ENCODE measurements at regions not wholly inside any gene's neighbourhood (a gene's known extent, or its start where the extent isn't known, plus 50 kb on each side); places are given as distances from the start of the nearest gene placed in this dataset.

DNA sequence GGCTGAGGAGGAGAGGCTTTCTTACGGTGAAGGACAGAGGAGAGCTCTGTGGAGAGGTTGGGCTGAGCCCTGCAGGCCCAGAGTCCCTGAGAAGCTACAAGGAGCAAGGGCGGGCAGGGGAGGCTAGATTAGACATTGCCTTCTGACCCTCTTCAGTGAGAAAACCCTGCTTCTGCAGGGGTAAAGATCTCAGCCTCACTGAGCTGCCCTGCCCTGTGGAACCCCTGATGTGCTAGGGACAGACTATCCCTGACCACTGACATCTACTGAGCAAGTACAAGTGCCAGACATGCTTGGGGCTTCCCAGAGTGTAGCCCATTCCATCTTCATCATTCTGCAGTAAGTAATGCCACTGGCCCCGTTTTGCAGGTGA is 111.5 kb downstream of the CYP26B1 start:
- H3K4me1 ChIP-seq (replicated peaks) = no peaks in the 10 kb centered on the region
- no peak for TF ChIP-seq POLR2AphosphoS5 (IDR thresholded peaks at IDR 0.05)
- intact Hi-C loops (cut with DNase I) = no loop called here
- H3K27me3 ChIP-seq (replicated peaks; ENCODE audit: insufficient read depth) = no peaks in the 10 kb centered on the region
- DNase-seq (ENCODE audit: low spot score) = no peak
- 91% methylated on average over 3 of the region's 3 CpGs for WGBS
- no peaks in the 10 kb centered on the region for H3K9me3 ChIP-seq
- H3K4me3 ChIP-seq = no peak overlapping the region
- H3K27ac ChIP-seq = no peak overlapping the region
- no peaks in the 10 kb centered on the region for H3K36me3 ChIP-seq

DNA sequence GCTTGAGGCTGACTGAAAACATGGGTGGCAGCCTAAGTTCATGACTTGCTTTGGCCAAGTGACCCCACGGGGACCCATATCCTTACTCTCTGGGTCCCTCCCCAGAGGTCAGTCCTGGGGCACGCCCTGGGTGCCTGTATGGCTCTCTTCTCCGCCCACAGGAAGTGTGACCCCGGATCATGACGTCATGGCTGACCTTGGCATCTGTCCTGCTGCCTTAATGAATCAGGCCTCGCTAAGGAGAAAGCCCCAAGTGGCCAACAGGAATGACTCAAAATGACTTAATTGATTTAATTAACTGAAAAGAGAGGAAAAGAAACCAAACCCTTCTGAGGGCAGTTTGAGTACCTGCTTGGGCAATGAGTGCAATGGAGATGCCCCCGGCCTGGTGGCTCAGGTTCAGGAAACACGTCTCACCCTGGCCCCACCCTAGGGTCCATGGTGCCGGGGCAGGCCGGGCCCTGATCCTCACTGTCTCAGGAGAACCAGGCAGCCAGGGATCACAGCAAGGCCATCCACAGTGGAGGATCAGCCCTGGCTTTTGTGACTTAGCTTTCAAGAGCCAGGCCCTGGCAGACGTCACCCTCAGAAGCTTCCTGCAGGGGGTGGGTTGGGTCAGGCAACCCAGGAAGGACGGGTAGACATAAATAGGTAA is 112.0 kb downstream of the CYP26B1 start:
- Histone ChIP-seq H3K9me3 (no peaks in the 10 kb centered on the region), H3K4me3 (no peak overlapping the region), H3K4me1 (replicated peaks) (no peaks in the 10 kb centered on the region), H3K27me3 (replicated peaks; ENCODE audit: insufficient read depth) (no peaks in the 10 kb centered on the region), H3K27ac (no peak overlapping the region), H3K36me3 (no peaks in the 10 kb centered on the region)
- WGBS = 85% methylated on average over 12 of the region's 12 CpGs
- DNase-seq (ENCODE audit: low spot score) = no peak
- intact Hi-C loops (cut with DNase I) = no loop called here
- TF ChIP-seq, protein P1, sequence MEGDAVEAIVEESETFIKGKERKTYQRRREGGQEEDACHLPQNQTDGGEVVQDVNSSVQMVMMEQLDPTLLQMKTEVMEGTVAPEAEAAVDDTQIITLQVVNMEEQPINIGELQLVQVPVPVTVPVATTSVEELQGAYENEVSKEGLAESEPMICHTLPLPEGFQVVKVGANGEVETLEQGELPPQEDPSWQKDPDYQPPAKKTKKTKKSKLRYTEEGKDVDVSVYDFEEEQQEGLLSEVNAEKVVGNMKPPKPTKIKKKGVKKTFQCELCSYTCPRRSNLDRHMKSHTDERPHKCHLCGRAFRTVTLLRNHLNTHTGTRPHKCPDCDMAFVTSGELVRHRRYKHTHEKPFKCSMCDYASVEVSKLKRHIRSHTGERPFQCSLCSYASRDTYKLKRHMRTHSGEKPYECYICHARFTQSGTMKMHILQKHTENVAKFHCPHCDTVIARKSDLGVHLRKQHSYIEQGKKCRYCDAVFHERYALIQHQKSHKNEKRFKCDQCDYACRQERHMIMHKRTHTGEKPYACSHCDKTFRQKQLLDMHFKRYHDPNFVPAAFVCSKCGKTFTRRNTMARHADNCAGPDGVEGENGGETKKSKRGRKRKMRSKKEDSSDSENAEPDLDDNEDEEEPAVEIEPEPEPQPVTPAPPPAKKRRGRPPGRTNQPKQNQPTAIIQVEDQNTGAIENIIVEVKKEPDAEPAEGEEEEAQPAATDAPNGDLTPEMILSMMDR (IDR thresholded peaks at IDR 0.05) = no peak
- no peak for TF ChIP-seq POLR2AphosphoS5 (IDR thresholded peaks at IDR 0.05)
- no peak for TF ChIP-seq POLR2A (IDR thresholded peaks at IDR 0.05)

DNA sequence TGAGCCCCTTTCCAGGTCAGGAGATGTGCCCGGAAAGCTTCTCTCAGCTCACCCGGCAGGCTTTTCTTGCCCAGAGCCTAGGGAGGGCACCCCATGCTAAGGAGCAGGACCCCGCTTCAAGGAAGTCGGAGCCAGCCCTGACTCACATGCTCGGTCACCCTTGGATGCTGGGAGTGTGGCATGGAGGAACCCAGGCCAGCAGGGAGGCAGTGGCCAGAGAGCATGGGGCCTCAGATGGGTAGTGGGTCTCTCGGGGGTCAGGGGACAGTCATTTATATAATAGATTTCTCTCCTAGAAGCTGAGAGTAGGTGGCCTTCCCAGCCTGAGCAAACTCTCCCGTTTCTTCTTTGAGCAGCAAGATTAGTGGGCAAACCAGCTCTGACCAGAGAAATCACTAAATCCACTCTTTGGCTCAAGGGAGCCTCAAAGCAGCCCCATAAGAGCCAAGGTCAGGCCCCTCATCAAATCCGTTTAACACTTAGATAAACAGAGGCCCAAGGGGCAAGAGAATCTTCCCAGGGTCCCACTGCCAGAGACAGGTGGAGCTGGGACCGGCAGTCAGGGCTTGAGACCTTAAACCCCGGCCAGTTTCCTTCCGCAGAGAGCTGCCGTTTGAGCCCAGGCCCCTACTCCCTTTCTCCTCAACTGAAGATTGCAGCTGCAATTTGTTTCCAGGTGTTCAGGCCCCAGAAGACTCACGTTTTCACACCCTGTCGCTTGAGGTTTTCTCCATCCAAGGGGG is 113.1 kb downstream of the CYP26B1 start:
- intact Hi-C loops (cut with DNase I) = no loop called here
- TF ChIP-seq POLR2AphosphoS5 (IDR thresholded peaks at IDR 0.05) = no peak
- TF ChIP-seq, protein P1 (IDR thresholded peaks at IDR 0.05) = no peak
- no peak for TF ChIP-seq POLR2A (IDR thresholded peaks at IDR 0.05)
- Histone ChIP-seq H3K27me3 (replicated peaks; ENCODE audit: insufficient read depth) (no peaks in the 10 kb centered on the region), H3K4me1 (replicated peaks) (no peaks in the 10 kb centered on the region), H3K36me3 (no peaks in the 10 kb centered on the region), H3K27ac (no peak overlapping the region), H3K4me3 (no peak overlapping the region), H3K9me3 (no peaks in the 10 kb centered on the region)
- WGBS = 84% methylated on average over 14 of the region's 14 CpGs
- DNase-seq (ENCODE audit: low spot score) = no peak

DNA sequence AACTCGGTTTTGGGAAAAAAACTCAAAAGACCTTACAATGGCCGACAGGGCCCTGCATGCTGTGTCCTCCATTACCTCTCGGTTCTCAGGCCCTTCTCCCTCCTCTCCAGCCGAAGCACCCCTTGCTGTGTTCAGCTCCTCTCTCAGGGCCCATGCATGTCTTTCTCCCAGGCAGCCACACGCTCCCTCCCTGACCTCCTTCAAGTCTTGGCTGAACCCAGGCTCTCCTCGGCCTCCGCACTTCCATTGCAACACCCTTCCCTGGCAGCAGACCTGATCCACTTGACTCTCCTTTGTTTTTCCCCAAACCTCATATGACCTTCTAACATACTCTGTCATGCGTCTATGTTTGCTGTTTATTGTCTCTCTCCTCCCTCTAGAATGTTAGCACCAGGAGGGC is 114.0 kb downstream of the CYP26B1 start:
- Histone ChIP-seq H3K9me3 (no peaks in the 10 kb centered on the region), H3K4me1 (replicated peaks) (no peaks in the 10 kb centered on the region), H3K27me3 (replicated peaks; ENCODE audit: insufficient read depth) (no peaks in the 10 kb centered on the region), H3K4me3 (no peak overlapping the region), H3K36me3 (no peaks in the 10 kb centered on the region), H3K27ac (no peak overlapping the region)
- intact Hi-C loops (cut with DNase I) = no loop called here
- 91% methylated on average over 8 of the region's 8 CpGs for WGBS
- no peak for DNase-seq (ENCODE audit: low spot score)
- TF ChIP-seq, protein P1 (IDR thresholded peaks at IDR 0.05) = no peak
- TF ChIP-seq POLR2AphosphoS5 (IDR thresholded peaks at IDR 0.05) (no peak), POLR2A (IDR thresholded peaks at IDR 0.05) (no peak)

DNA sequence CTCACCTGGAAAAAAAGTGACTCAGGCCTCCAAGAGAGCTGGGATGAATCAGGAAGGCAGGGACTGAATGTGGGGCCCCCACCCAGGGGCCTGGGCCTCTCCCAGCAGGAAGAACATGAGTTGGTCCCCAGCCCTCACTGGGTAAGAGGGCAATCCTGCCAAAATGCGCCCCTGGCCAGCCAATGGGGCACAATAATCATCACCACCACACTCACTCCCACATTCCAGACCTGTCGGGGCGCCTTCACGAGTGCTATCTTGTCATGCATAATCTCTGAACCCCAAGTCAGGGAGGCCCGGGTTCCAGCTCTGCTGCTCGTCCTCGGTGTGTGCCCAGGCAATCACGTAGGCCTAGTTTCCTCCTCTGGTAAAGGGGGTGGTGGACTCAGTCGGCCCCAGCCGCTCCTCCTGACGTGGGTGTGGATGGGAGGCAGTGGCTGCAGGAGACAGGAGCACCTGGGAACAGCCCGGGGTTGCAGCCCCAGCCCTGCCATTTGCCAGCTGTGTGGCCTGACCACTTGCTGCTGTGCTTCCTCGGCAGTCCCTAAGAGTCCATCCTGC is 115.1 kb downstream of the CYP26B1 start:
- Histone ChIP-seq H3K9me3 (no peaks in the 10 kb centered on the region), H3K4me1 (replicated peaks) (no peaks in the 10 kb centered on the region), H3K4me3 (no peak overlapping the region), H3K27ac (no peak overlapping the region), H3K36me3 (no peaks in the 10 kb centered on the region), H3K27me3 (replicated peaks; ENCODE audit: insufficient read depth) (no peaks in the 10 kb centered on the region)
- 78% methylated on average over 12 of the region's 13 CpGs for WGBS
- no peak for DNase-seq (ENCODE audit: low spot score)
- TF ChIP-seq POLR2A (IDR thresholded peaks at IDR 0.05) (no peak), POLR2AphosphoS5 (IDR thresholded peaks at IDR 0.05) (no peak)
- TF ChIP-seq, protein P1 (IDR thresholded peaks at IDR 0.05) = no peak
- intact Hi-C loops (cut with DNase I) = no loop called here

All from prostate gland (tissue), 2 donors.